Liver (tissue), 7 donors: ENCODE measurements at regions not wholly inside any gene's neighbourhood (a gene's known extent, or its start where the extent isn't known, plus 50 kb on each side); places are given as distances from the start of the nearest gene placed in this dataset.

Experiments
- DNase-seq: peaks from one replicate; pipeline ENCODE4 v3.0.0-alpha.2; 2017; ENCODE audit warnings: low spot score
- H3K27ac ChIP-seq, 2 donors: one replicate each; pipeline ENCODE4 v1.7.0; 2013; ENCODE audit warnings: inconsistent platforms in 2 of 2, low read length in 2 of 2, control low read depth in 1 of 2, low read depth in 1 of 2, mild to moderate bottlenecking in 1 of 2
- H3K27me3 ChIP-seq, 4 donors: one replicate each; pipeline versions ENCODE4 v1.6.1 to v1.7.0; 2013; ENCODE audit warnings: low read length in 3 of 4, inconsistent platforms in 1 of 4, mild to moderate bottlenecking in 1 of 4, moderate library complexity in 1 of 4; ENCODE audit not compliant: control insufficient read depth in 4 of 4, insufficient read depth in 4 of 4
- H3K36me3 ChIP-seq, 4 donors: one replicate each; pipeline versions ENCODE4 v1.6.1 to v1.7.0; 2013; ENCODE audit warnings: low read length in 3 of 4, mild to moderate bottlenecking in 3 of 4, low read depth in 1 of 4, moderate library complexity in 1 of 4; ENCODE audit not compliant: control insufficient read depth in 4 of 4, insufficient read depth in 3 of 4
- H3K4me1 ChIP-seq, 4 donors: one replicate each; pipeline versions ENCODE4 v1.6.1 to v1.7.0; 2013; ENCODE audit warnings: low read length in 3 of 4, mild to moderate bottlenecking in 3 of 4, moderate library complexity in 1 of 4; ENCODE audit not compliant: control insufficient read depth in 4 of 4, insufficient read depth in 4 of 4
- H3K4me3 ChIP-seq, 3 donors: one replicate each; pipeline versions ENCODE4 v1.6.1 to v1.7.0; 2013; ENCODE audit warnings: low read length in 3 of 3, control low read depth in 1 of 3, low read depth in 1 of 3, mild to moderate bottlenecking in 1 of 3
- H3K9ac ChIP-seq, 2 donors: one replicate each; pipeline ENCODE4 v1.7.0; 2013; ENCODE audit warnings: low read length in 2 of 2, mild to moderate bottlenecking in 2 of 2, moderate library complexity in 2 of 2, control low read depth in 1 of 2, low read depth in 1 of 2
- H3K9me3 ChIP-seq, 4 donors: one replicate each; pipeline versions ENCODE4 v1.6.1 to v1.7.0; 2013; ENCODE audit warnings: low read length in 3 of 4; ENCODE audit not compliant: control insufficient read depth in 4 of 4
- FOXA1 ChIP-seq: IDR thresholded peaks from 2 replicates; pipeline ENCODE4 v1.6.1; 2016; ENCODE audit warnings: antibody characterized with exemption
- FOXA2 ChIP-seq: IDR thresholded peaks from 2 replicates; pipeline ENCODE4 v1.6.1; 2016; ENCODE audit warnings: antibody characterized with exemption
- JUND ChIP-seq, 2 donors: IDR thresholded peaks; 2 replicates each; pipeline ENCODE4 v1.6.1; 2016; ENCODE audit warnings: antibody characterized with exemption in 2 of 2
- SP1 ChIP-seq: IDR thresholded peaks from 2 replicates; pipeline ENCODE4 v1.6.1; 2018; ENCODE audit warnings: antibody characterized with exemption, mild to moderate bottlenecking
- YY1 ChIP-seq: IDR thresholded peaks from 2 replicates; pipeline ENCODE4 v1.6.1; 2016; ENCODE audit warnings: antibody characterized with exemption, mild to moderate bottlenecking
- ZBTB33 ChIP-seq: IDR thresholded peaks from 2 replicates; pipeline ENCODE4 v1.6.1; 2016; ENCODE audit warnings: antibody characterized with exemption
- WGBS: extraction: QIAGEN DNeasy Blood & Tissue Kit; methylation state at CpG from one replicate; pipeline ENCODE4 v1.1.7; 2013; 5-methylcytosine and 5-hydroxymethylcytosine counted together
- TF ChIP-seq, protein P1 (sequence below): IDR thresholded peaks from 2 replicates; pipeline ENCODE4 v1.6.1; 2016; ENCODE audit warnings: antibody characterized with exemption
- TF ChIP-seq, protein P2 (sequence below): IDR thresholded peaks from 2 replicates; pipeline ENCODE4 v1.6.1; 2016; ENCODE audit warnings: antibody characterized with exemption, mild to moderate bottlenecking
- donor health status: healthy.
- donor health status: healthy.
- donor health status: healthy.
- donor health status: healthy.

DNA sequence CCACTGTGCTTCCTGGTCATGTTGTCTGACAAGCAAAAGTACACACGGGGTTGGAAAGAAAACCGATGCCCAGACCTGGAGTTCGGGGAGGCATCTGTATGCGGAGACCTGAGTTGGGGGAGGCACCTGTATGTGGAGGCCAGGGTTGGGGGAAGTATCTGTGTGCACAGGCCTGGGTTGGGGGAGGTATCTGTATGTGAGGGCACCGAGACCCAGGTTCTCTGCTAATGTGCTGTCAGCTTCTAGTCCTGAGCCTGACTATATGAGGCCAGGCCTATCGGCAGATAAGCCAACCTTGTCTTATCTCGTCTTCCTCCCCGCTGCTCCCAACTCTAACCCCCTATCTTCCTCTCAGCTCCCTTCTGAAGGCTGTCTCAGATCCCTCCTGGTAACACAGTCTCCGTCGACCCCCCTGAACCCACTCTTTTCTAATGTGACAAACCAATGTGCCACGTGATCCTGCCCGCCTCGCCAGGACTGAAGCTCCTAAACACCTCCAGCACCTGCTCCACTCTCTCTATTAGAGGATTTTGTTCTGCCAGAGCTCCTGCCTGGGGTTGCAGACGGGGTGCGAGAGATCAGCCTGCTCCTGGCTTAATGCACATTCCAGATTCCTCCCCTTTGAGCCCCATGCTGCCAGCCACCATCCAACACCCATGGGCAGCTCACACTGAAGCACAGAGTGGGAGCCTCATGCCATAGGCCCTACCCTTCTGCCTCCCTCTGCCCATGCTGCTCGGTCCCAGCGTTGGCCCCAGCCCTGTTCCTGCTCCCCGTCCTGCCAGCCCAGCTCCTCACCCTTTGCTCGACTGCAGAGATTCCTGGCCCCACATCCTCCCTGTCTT lies 188.4 kb downstream of the SH3BP4 start:
- no peaks in the 10 kb centered on the region for H3K36me3 ChIP-seq
- H3K9ac ChIP-seq: no peak overlapping the region
- H3K27ac ChIP-seq: no peak overlapping the region
- no peak overlapping the region for H3K4me3 ChIP-seq
- peaks cover 0 to 6% (median 0%) of the 10 kb centered on the region in 4 donors for H3K27me3 ChIP-seq
- TF ChIP-seq, protein P1, sequence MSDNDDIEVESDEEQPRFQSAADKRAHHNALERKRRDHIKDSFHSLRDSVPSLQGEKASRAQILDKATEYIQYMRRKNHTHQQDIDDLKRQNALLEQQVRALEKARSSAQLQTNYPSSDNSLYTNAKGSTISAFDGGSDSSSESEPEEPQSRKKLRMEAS: no peak
- TF ChIP-seq YY1 (no peak), FOXA1 (no peak)
- no peaks in the 10 kb centered on the region for H3K4me1 ChIP-seq
- no peak for DNase-seq
- 92% methylated on average over 19 of the region's 19 CpGs for WGBS
- no peaks in the 10 kb centered on the region for H3K9me3 ChIP-seq

DNA sequence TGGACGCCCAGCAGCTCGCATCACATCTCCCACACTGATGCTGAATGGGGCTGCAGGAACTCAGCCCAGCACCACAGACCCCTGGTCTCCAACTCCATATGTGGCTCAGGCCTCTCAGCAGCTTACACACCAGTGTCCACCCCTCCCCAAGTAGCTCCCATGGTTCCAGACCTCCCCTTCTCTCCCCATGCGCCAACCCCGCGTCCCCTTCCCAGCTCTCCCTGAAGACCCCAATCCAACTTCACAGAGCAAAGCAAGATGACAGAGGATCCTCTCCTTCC lies 188.9 kb downstream of the SH3BP4 start:
- 97% methylated on average over 5 of the region's 5 CpGs for WGBS
- no peaks in the 10 kb centered on the region for H3K36me3 ChIP-seq
- no peak overlapping the region for H3K9ac ChIP-seq
- TF ChIP-seq, protein P2, sequence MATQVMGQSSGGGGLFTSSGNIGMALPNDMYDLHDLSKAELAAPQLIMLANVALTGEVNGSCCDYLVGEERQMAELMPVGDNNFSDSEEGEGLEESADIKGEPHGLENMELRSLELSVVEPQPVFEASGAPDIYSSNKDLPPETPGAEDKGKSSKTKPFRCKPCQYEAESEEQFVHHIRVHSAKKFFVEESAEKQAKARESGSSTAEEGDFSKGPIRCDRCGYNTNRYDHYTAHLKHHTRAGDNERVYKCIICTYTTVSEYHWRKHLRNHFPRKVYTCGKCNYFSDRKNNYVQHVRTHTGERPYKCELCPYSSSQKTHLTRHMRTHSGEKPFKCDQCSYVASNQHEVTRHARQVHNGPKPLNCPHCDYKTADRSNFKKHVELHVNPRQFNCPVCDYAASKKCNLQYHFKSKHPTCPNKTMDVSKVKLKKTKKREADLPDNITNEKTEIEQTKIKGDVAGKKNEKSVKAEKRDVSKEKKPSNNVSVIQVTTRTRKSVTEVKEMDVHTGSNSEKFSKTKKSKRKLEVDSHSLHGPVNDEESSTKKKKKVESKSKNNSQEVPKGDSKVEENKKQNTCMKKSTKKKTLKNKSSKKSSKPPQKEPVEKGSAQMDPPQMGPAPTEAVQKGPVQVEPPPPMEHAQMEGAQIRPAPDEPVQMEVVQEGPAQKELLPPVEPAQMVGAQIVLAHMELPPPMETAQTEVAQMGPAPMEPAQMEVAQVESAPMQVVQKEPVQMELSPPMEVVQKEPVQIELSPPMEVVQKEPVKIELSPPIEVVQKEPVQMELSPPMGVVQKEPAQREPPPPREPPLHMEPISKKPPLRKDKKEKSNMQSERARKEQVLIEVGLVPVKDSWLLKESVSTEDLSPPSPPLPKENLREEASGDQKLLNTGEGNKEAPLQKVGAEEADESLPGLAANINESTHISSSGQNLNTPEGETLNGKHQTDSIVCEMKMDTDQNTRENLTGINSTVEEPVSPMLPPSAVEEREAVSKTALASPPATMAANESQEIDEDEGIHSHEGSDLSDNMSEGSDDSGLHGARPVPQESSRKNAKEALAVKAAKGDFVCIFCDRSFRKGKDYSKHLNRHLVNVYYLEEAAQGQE: no peak
- no peak for TF ChIP-seq ZBTB33
- H3K27ac ChIP-seq: no peak overlapping the region
- H3K27me3 ChIP-seq: peaks cover 0 to 6% (median 0%) of the 10 kb centered on the region in 4 donors
- no peak overlapping the region for H3K4me3 ChIP-seq
- H3K9me3 ChIP-seq: no peaks in the 10 kb centered on the region
- H3K4me1 ChIP-seq: no peaks in the 10 kb centered on the region
- no peak for DNase-seq

GRCh38 chr2:235141411-235142128 lies 189.8 kb downstream of the SH3BP4 start:
- 82% methylated on average over 12 of the region's 12 CpGs for WGBS
- H3K9me3 ChIP-seq: no peaks in the 10 kb centered on the region
- TF ChIP-seq FOXA2: no peak
- no peak for TF ChIP-seq JUND (IDR thresholded peaks at IDR 0.05)
- TF ChIP-seq SP1: no peak
- TF ChIP-seq, protein P1: no peak
- no peak for DNase-seq
- H3K9ac ChIP-seq: no peak overlapping the region
- H3K4me3 ChIP-seq: no peak overlapping the region
- no peaks in the 10 kb centered on the region for H3K4me1 ChIP-seq
- H3K27me3 ChIP-seq: peaks cover 0 to 6% (median 0%) of the 10 kb centered on the region in 4 donors
- H3K27ac ChIP-seq: no peak overlapping the region
- H3K36me3 ChIP-seq: no peaks in the 10 kb centered on the region
